ENCODE measurements at regions not wholly inside any gene's neighbourhood (a gene's known extent, or its start where the extent isn't known, plus 50 kb on each side); places are given as distances from the start of the nearest gene placed in this dataset.

DNA sequence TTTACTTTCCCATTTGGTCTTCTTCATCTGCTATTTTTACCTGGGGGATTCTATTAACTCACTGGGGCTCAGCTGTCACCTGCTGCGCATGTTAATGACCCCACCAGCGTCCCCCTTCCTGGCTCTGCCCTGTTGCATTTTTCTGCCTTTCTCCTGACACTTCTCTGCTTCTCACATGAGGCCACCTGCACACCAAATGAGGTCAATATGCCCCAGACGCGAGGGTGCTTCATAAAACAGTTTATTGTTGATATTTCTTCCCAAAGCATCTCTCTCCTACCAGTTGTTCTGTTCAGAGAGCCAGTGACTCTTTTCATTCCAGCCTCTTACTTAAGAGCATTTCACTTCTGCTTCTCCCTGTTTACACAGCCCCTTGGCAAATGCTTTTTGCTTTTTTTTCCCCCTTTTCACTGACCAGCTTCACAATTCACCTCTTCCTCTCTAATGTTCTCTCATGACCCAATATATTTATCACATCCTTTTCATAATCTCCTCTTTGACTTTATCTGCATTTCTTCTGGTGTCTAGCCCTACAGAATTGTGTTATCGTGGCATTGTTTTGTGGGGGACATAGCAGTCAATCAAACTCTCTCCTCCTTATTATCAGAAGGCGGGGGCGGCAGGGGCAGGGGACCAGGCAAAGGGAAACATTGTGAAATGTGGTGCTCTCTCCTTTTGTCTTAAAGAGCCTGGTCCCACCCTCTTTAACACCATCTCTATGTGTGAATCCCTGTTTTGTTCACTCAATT is 545.8 kb upstream of the CITED2 start:
- Histone ChIP-seq H3K9me3 (ENCODE audit: low read depth, low read length) (no peaks in the 10 kb centered on the region), H3K4me3 (ENCODE audit: insufficient read depth, low read length) (no peak overlapping the region), H3K4me2 (ENCODE audit: insufficient read depth, low read length) (no peak overlapping the region), H3K4me1 (ENCODE audit: insufficient read depth, low read length) (peaks cover 4% of the 10 kb centered on the region), H3K27ac (ENCODE audit: low read depth, low read length) (no peak overlapping the region), H3K36me3 (ENCODE audit: insufficient read depth, low read length) (no peaks in the 10 kb centered on the region), H2AFZ (ENCODE audit: low read length) (peak overlapping the region; percentile 58), H4K20me1 (ENCODE audit: insufficient read depth, low read length) (no peaks in the 10 kb centered on the region), H3K27me3 (ENCODE audit: insufficient read depth, low read length) (no peaks in the 10 kb centered on the region), H3K79me2 (ENCODE audit: insufficient read depth, low read length) (no peaks in the 10 kb centered on the region)
- peak; percentile 30 for DNase-seq (ENCODE audit: insufficient read length, low spot score, missing footprints)
- TF ChIP-seq, protein P1, sequence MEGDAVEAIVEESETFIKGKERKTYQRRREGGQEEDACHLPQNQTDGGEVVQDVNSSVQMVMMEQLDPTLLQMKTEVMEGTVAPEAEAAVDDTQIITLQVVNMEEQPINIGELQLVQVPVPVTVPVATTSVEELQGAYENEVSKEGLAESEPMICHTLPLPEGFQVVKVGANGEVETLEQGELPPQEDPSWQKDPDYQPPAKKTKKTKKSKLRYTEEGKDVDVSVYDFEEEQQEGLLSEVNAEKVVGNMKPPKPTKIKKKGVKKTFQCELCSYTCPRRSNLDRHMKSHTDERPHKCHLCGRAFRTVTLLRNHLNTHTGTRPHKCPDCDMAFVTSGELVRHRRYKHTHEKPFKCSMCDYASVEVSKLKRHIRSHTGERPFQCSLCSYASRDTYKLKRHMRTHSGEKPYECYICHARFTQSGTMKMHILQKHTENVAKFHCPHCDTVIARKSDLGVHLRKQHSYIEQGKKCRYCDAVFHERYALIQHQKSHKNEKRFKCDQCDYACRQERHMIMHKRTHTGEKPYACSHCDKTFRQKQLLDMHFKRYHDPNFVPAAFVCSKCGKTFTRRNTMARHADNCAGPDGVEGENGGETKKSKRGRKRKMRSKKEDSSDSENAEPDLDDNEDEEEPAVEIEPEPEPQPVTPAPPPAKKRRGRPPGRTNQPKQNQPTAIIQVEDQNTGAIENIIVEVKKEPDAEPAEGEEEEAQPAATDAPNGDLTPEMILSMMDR (IDR thresholded peaks at IDR 0.05; ENCODE audit: extremely low read depth, low read depth, low read length), result no peak

GRCh38 chr6:139919107-139920026 is 544.9 kb upstream of the CITED2 start:
- H2AFZ ChIP-seq (ENCODE audit: low read length), result peak overlapping the region; percentile 58
- H3K27ac ChIP-seq (ENCODE audit: low read depth, low read length), result no peak overlapping the region

GRCh38 chr6:139917951-139918630 is 543.6 kb upstream of the CITED2 start:
- Histone ChIP-seq H3K9me3 (ENCODE audit: low read depth, low read length) (no peaks in the 10 kb centered on the region), H3K4me3 (ENCODE audit: insufficient read depth, low read length) (no peak overlapping the region), H3K4me1 (ENCODE audit: insufficient read depth, low read length) (no peaks in the 10 kb centered on the region), H3K27me3 (ENCODE audit: insufficient read depth, low read length) (no peaks in the 10 kb centered on the region), H3K79me2 (ENCODE audit: insufficient read depth, low read length) (no peaks in the 10 kb centered on the region), H3K4me2 (ENCODE audit: insufficient read depth, low read length) (no peak overlapping the region), H2AFZ (ENCODE audit: low read length) (no peak overlapping the region), H4K20me1 (ENCODE audit: insufficient read depth, low read length) (no peaks in the 10 kb centered on the region), H3K36me3 (ENCODE audit: insufficient read depth, low read length) (no peaks in the 10 kb centered on the region), H3K27ac (ENCODE audit: low read depth, low read length) (no peak overlapping the region)
- no peak for DNase-seq (ENCODE audit: insufficient read length, low spot score, missing footprints)
- TF ChIP-seq, protein P1 (IDR thresholded peaks at IDR 0.05; ENCODE audit: extremely low read depth, low read depth, low read length), result no peak

More at GRCh38 chr6:139919107-139920026, 544.9 kb upstream of the CITED2 start:
- Histone ChIP-seq H3K4me2 (ENCODE audit: insufficient read depth, low read length) (no peak overlapping the region), H4K20me1 (ENCODE audit: insufficient read depth, low read length) (no peaks in the 10 kb centered on the region), H3K36me3 (ENCODE audit: insufficient read depth, low read length) (no peaks in the 10 kb centered on the region), H3K79me2 (ENCODE audit: insufficient read depth, low read length) (no peaks in the 10 kb centered on the region), H3K4me3 (ENCODE audit: insufficient read depth, low read length) (no peak overlapping the region), H3K9me3 (ENCODE audit: low read depth, low read length) (no peaks in the 10 kb centered on the region), H3K27me3 (ENCODE audit: insufficient read depth, low read length) (no peaks in the 10 kb centered on the region), H3K4me1 (ENCODE audit: insufficient read depth, low read length) (no peaks in the 10 kb centered on the region)
- TF ChIP-seq, protein P1 (IDR thresholded peaks at IDR 0.05; ENCODE audit: extremely low read depth, low read depth, low read length), result no peak
- no peak for DNase-seq (ENCODE audit: insufficient read length, low spot score, missing footprints)
